Mesendoderm (in vitro differentiated cells): ENCODE measurements at regions not wholly inside any gene's neighbourhood (a gene's known extent, or its start where the extent isn't known, plus 50 kb on each side); places are given as distances from the start of the nearest gene placed in this dataset.

ENCODE experiments used
- DNase-seq: peaks from one replicate; pipeline ENCODE4 v3.0.0; 2013
- H2AK5ac ChIP-seq: 2 replicates; pipeline ENCODE4 v1.6.1; 2013; ENCODE audit warnings: low read length, inconsistent platforms
- H2BK120ac ChIP-seq: 2 replicates; pipeline ENCODE4 v1.6.1; 2013; ENCODE audit warnings: low read depth, mild to moderate bottlenecking, low read length, moderate library complexity, mixed read lengths
- H2BK15ac ChIP-seq: replicated peaks from 2 replicates; pipeline ENCODE4 v1.6.1; 2013; ENCODE audit warnings: low read depth, mild to moderate bottlenecking, moderate library complexity
- H2BK5ac ChIP-seq: 2 replicates; pipeline ENCODE4 v1.6.1; 2013; ENCODE audit warnings: low read length, inconsistent platforms
- H3K18ac ChIP-seq: 2 replicates; pipeline ENCODE4 v1.6.1; 2013; ENCODE audit warnings: mild to moderate bottlenecking, low read length, mixed read lengths
- H3K23ac ChIP-seq: one replicate; pipeline ENCODE4 v1.6.1; 2013; ENCODE audit warnings: low read length
- H3K27ac ChIP-seq: 2 replicates; pipeline ENCODE4 v1.5.1; 2013; ENCODE audit warnings: low read depth, mild to moderate bottlenecking, inconsistent platforms, low read length, moderate library complexity
- H3K27me3 ChIP-seq: 2 replicates; pipeline ENCODE4 v1.6.1; 2013; ENCODE audit warnings: low read length, control low read depth, mild to moderate bottlenecking, inconsistent platforms; ENCODE audit not compliant: insufficient read depth, poor library complexity
- H3K36me3 ChIP-seq: 2 replicates; pipeline ENCODE4 v1.6.1; 2013; ENCODE audit warnings: low read length, inconsistent platforms; ENCODE audit not compliant: control insufficient read depth, insufficient read depth
- H3K4ac ChIP-seq: one replicate; pipeline ENCODE4 v1.6.1; 2013; ENCODE audit warnings: low read depth, mild to moderate bottlenecking, low read length, moderate library complexity
- H3K4me1 ChIP-seq: 2 replicates; pipeline ENCODE4 v1.6.1; 2013; ENCODE audit warnings: low read depth, low read length, inconsistent platforms; ENCODE audit not compliant: control insufficient read depth
- H3K4me2 ChIP-seq: 2 replicates; pipeline ENCODE4 v1.6.1; 2013; ENCODE audit warnings: low read length
- H3K4me3 ChIP-seq: 2 replicates; pipeline ENCODE4 v1.5.1; 2013; ENCODE audit warnings: mild to moderate bottlenecking, low read length
- H3K56ac ChIP-seq: one replicate; pipeline ENCODE4 v1.6.1; 2013; ENCODE audit warnings: low read length
- H3K79me1 ChIP-seq: 2 replicates; pipeline ENCODE4 v1.6.1; 2013; ENCODE audit warnings: low read length, inconsistent platforms
- H3K79me2 ChIP-seq: 2 replicates; pipeline ENCODE4 v1.6.1; 2013; ENCODE audit warnings: mild to moderate bottlenecking, low read length; ENCODE audit not compliant: control insufficient read depth, insufficient read depth
- H3K9ac ChIP-seq: 2 replicates; pipeline ENCODE4 v1.6.1; 2013; ENCODE audit warnings: low read length, inconsistent platforms
- H4K5ac ChIP-seq: one replicate; pipeline ENCODE4 v1.6.1; 2013; ENCODE audit warnings: low read length
- H4K8ac ChIP-seq: one replicate; pipeline ENCODE4 v1.6.1; 2013; ENCODE audit warnings: low read depth, mild to moderate bottlenecking, control low read depth, low read length, moderate library complexity
- WGBS: extraction: QIAGEN DNeasy Blood & Tissue Kit; methylation state at CpG from one replicate; pipeline ENCODE4 v1.1.7; 2013; ENCODE audit warnings: low lambda C conversion rate, missing lambda C conversion rate; ENCODE audit not compliant: insufficient coverage; ENCODE audit errors: extremely low coverage; 5-methylcytosine and 5-hydroxymethylcytosine counted together

GRCh38 chr2:172358691-172359556 lies 68.5 kb upstream of the ITGA6 start:
- Histone ChIP-seq H2BK15ac (no peak overlapping the region), H3K56ac (no peak overlapping the region), H3K4ac (no peak overlapping the region), H3K18ac (no peak overlapping the region), H3K4me3 (no peak overlapping the region), H3K36me3 (no peaks in the 10 kb centered on the region), H3K4me1 (no peaks in the 10 kb centered on the region), H3K9ac (no peak overlapping the region), H3K27me3 (peaks cover 2% of the 10 kb centered on the region), H4K5ac (no peak overlapping the region), H3K79me2 (no peaks in the 10 kb centered on the region), H3K79me1 (no peaks in the 10 kb centered on the region), H4K8ac (no peak overlapping the region), H2BK120ac (no peak overlapping the region), H3K27ac (no peak overlapping the region), H2BK5ac (no peak overlapping the region), H3K4me2 (no peak overlapping the region), H2AK5ac (no peak overlapping the region), H3K23ac (no peak overlapping the region)
- DNase-seq: no peak
- WGBS: no CpG with 5 or more reads among the region's 12 CpGs

- H3K4me3 ChIP-seq: no peak overlapping the region
- H3K23ac ChIP-seq: no peak overlapping the region
- no peak overlapping the region for H2BK5ac ChIP-seq
- no peak overlapping the region for H4K8ac ChIP-seq
- H3K4me2 ChIP-seq: no peak overlapping the region
- no peak overlapping the region for H2BK15ac ChIP-seq
- H3K27me3 ChIP-seq: peaks cover 2% of the 10 kb centered on the region
- H3K4ac ChIP-seq: no peak overlapping the region
- no peak overlapping the region for H3K27ac ChIP-seq
- no peaks in the 10 kb centered on the region for H3K79me2 ChIP-seq
- no peak overlapping the region for H3K56ac ChIP-seq
- DNase-seq: no peak
- no peak overlapping the region for H4K5ac ChIP-seq
- H3K36me3 ChIP-seq: no peaks in the 10 kb centered on the region
- no peak overlapping the region for H2BK120ac ChIP-seq
- WGBS: no CpG with 5 or more reads among the region's 3 CpGs
- no peaks in the 10 kb centered on the region for H3K4me1 ChIP-seq
- H3K18ac ChIP-seq: no peak overlapping the region
- H2AK5ac ChIP-seq: no peak overlapping the region
- no peaks in the 10 kb centered on the region for H3K79me1 ChIP-seq
- no peak overlapping the region for H3K9ac ChIP-seq
These were observed 66.0 kb upstream of the ITGA6 start for GRCh38 chr2:172361360-172361759.

- Histone ChIP-seq H3K4ac (no peak overlapping the region), H3K18ac (no peak overlapping the region), H4K8ac (no peak overlapping the region), H3K23ac (no peak overlapping the region), H3K9ac (no peak overlapping the region), H2BK120ac (no peak overlapping the region), H2BK5ac (no peak overlapping the region), H3K27me3 (peaks cover 2% of the 10 kb centered on the region), H2BK15ac (no peak overlapping the region), H3K4me3 (no peak overlapping the region), H3K79me2 (no peaks in the 10 kb centered on the region), H3K79me1 (no peaks in the 10 kb centered on the region), H3K27ac (no peak overlapping the region), H3K4me2 (no peak overlapping the region), H3K56ac (no peak overlapping the region), H2AK5ac (no peak overlapping the region), H4K5ac (no peak overlapping the region), H3K4me1 (no peaks in the 10 kb centered on the region), H3K36me3 (no peaks in the 10 kb centered on the region)
- no peak for DNase-seq
- 100% methylated on average over 1 of the region's 6 CpGs for WGBS
These were observed 65.5 kb upstream of the ITGA6 start for GRCh38 chr2:172361840-172362239.

- H3K79me1 ChIP-seq: no peaks in the 10 kb centered on the region
- H2BK15ac ChIP-seq: no peak overlapping the region
- no peak overlapping the region for H2BK5ac ChIP-seq
- no peak overlapping the region for H3K27ac ChIP-seq
- H4K5ac ChIP-seq: no peak overlapping the region
- no peak overlapping the region for H3K4ac ChIP-seq
- no peaks in the 10 kb centered on the region for H3K79me2 ChIP-seq
- no peak overlapping the region for H4K8ac ChIP-seq
- H3K56ac ChIP-seq: no peak overlapping the region
- no peak overlapping the region for H3K23ac ChIP-seq
- no peaks in the 10 kb centered on the region for H3K27me3 ChIP-seq
- H3K9ac ChIP-seq: no peak overlapping the region
- H2BK120ac ChIP-seq: no peak overlapping the region
- no peaks in the 10 kb centered on the region for H3K36me3 ChIP-seq
- H3K4me2 ChIP-seq: no peak overlapping the region
- H3K18ac ChIP-seq: no peak overlapping the region
- H3K4me1 ChIP-seq: no peaks in the 10 kb centered on the region
- DNase-seq: no peak
- no peak overlapping the region for H3K4me3 ChIP-seq
- H2AK5ac ChIP-seq: no peak overlapping the region
- WGBS: no CpG with 5 or more reads among the region's 1 CpG
These were observed 63.1 kb upstream of the ITGA6 start for GRCh38 chr2:172364261-172364660.

GRCh38 chr2:172366596-172367150 lies 60.7 kb upstream of the ITGA6 start:
- Histone ChIP-seq H3K9ac (no peak overlapping the region), H3K36me3 (no peaks in the 10 kb centered on the region), H3K4me2 (no peak overlapping the region), H3K18ac (no peak overlapping the region), H2AK5ac (no peak overlapping the region), H4K8ac (no peak overlapping the region), H3K27me3 (no peaks in the 10 kb centered on the region), H3K4me3 (no peak overlapping the region), H3K4me1 (no peaks in the 10 kb centered on the region), H3K4ac (no peak overlapping the region), H3K56ac (no peak overlapping the region), H2BK120ac (no peak overlapping the region), H2BK5ac (no peak overlapping the region), H3K79me1 (no peaks in the 10 kb centered on the region), H2BK15ac (no peak overlapping the region), H3K79me2 (no peaks in the 10 kb centered on the region), H3K27ac (no peak overlapping the region), H4K5ac (no peak overlapping the region), H3K23ac (no peak overlapping the region)
- no peak for DNase-seq
- no CpG with 5 or more reads among the region's 11 CpGs for WGBS
